ENCODE measurements at regions not wholly inside any gene's neighbourhood (a gene's known extent, or its start where the extent isn't known, plus 50 kb on each side); places are given as distances from the start of the nearest gene placed in this dataset.

DNA sequence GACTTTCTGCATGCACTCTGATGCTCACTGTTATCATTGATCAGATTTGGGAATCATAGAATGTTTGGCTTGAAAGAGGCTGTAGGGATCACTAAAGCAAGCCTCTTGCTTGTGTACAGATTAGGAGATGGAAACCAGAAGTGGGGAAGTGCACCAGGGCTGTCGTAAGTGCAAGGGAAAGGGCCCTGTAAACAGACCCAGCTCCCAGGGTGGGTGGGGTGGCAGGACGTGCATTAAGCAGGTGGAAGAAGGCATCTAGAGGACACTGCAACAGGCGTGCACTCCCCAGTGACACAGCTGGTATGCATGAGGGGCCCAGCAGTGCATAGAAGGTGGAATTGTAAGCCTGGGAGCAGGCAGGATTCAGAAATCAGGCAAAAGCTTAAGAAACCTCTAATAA lies 58.0 kb upstream of the SLC7A14 start:
- no peak for DNase-seq (ENCODE audit: low read depth, low spot score)
- dilution Hi-C loops (cut with MboI; ENCODE audit: extremely low pct_ligation_motif_present, low sequenced_read_pairs) = no loop called here
- no peak for FAIRE-seq
- no peaks in the 10 kb centered on the region for H3K27me3 ChIP-seq (ENCODE audit: control insufficient read depth, extremely low read depth, insufficient read depth, low read length)
- TF ChIP-seq CTCF (optimal IDR thresholded peaks at IDR 0.05 in 1 of 3, IDR thresholded peaks at IDR 0.05 in 1 of 3, conservative IDR thresholded peaks at IDR 0.05 in 1 of 3; ENCODE audit: extremely low read depth in 1 of 3, insufficient read depth in 2 of 3, low read length in 3 of 3) = no peak
- TF ChIP-seq EZH2 (IDR thresholded peaks at IDR 0.05; ENCODE audit: low read length) = no peak
- H4K20me1 ChIP-seq (ENCODE audit: control insufficient read depth, extremely low read depth, insufficient read depth, low read length) = no peaks in the 10 kb centered on the region
- no peak overlapping the region for H3K4me3 ChIP-seq (ENCODE audit: control insufficient read depth in 2 of 3, extremely low read depth in 1 of 3, insufficient read depth in 2 of 3, low read depth in 1 of 3, low read length in 3 of 3)
- H3K4me1 ChIP-seq (ENCODE audit: control insufficient read depth, extremely low read depth, insufficient read depth, low read length) = no peaks in the 10 kb centered on the region
- H3K4me2 ChIP-seq (ENCODE audit: control insufficient read depth, extremely low read depth, insufficient read depth, low read depth, low read length) = no peak overlapping the region
- H3K36me3 ChIP-seq (ENCODE audit: control insufficient read depth in 2 of 2, extremely low read depth in 1 of 2, insufficient read depth in 2 of 2, low read length in 2 of 2) = no peaks in the 10 kb centered on the region
- no peak overlapping the region for H3K27ac ChIP-seq (ENCODE audit: control insufficient read depth, insufficient read depth, low read length)
- H3K9me1 ChIP-seq (ENCODE audit: control insufficient read depth, extremely low read depth, insufficient read depth, low read length) = no peaks in the 10 kb centered on the region
- no peaks in the 10 kb centered on the region for H3K79me2 ChIP-seq (ENCODE audit: control insufficient read depth, insufficient read depth, low read length)
- no peak overlapping the region for H2AFZ ChIP-seq (ENCODE audit: control insufficient read depth, low read length)
- H3K9ac ChIP-seq (ENCODE audit: control insufficient read depth, extremely low read depth, insufficient read depth, low read length) = no peak overlapping the region
- H3K9me3 ChIP-seq (ENCODE audit: control insufficient read depth, low read depth, low read length) = no peaks in the 10 kb centered on the region

DNA sequence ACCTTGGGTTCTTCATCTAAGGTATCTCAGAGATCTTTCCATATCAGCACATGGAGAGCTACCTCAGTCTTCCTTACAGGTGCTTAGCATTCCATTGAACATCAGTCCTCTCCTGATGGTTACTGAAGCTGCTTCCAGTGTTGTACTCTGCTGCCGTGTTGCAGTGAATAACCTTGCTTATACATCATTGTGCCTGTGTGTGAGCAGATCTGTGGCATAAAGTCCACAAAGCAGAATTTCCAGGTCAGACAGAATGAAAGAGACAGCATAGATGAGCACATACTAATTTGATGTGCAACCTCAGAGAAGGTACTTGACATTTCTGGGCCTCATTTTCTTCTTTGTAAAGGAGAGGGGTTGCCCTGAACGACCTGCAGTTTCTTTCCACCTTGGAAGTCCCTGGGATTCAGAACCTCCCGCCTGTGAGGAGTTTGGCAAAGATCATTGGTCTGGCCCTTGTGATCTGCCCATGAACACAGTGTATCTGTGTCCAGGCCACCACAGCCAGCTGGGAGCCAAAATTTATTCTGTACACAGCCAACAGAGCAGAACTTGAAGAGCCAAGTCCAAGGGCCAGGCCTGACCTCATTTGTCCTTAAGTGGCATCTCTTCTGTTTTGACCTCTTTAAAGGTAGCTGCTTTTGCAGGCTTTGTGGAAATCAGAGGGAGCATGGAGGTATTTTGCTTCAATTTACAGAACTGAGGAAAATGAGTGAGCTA lies 57.2 kb upstream of the SLC7A14 start:
- no peak overlapping the region for H3K4me3 ChIP-seq (ENCODE audit: control insufficient read depth in 2 of 3, extremely low read depth in 1 of 3, insufficient read depth in 2 of 3, low read depth in 1 of 3, low read length in 3 of 3)
- H4K20me1 ChIP-seq (ENCODE audit: control insufficient read depth, extremely low read depth, insufficient read depth, low read length) = no peaks in the 10 kb centered on the region
- no peak for TF ChIP-seq EZH2 (IDR thresholded peaks at IDR 0.05; ENCODE audit: low read length)
- TF ChIP-seq CTCF (optimal IDR thresholded peaks at IDR 0.05 in 1 of 3, IDR thresholded peaks at IDR 0.05 in 1 of 3, conservative IDR thresholded peaks at IDR 0.05 in 1 of 3; ENCODE audit: extremely low read depth in 1 of 3, insufficient read depth in 2 of 3, low read length in 3 of 3) = no peak
- no peaks in the 10 kb centered on the region for H3K79me2 ChIP-seq (ENCODE audit: control insufficient read depth, insufficient read depth, low read length)
- H2AFZ ChIP-seq (ENCODE audit: control insufficient read depth, low read length) = no peak overlapping the region
- dilution Hi-C loops (cut with MboI; ENCODE audit: extremely low pct_ligation_motif_present, low sequenced_read_pairs) = no loop called here
- DNase-seq (ENCODE audit: low read depth, low spot score) (no peak), FAIRE-seq (no peak)
- no peak overlapping the region for H3K9ac ChIP-seq (ENCODE audit: control insufficient read depth, extremely low read depth, insufficient read depth, low read length)
- H3K27me3 ChIP-seq (ENCODE audit: control insufficient read depth, extremely low read depth, insufficient read depth, low read length) = no peaks in the 10 kb centered on the region
- no peak overlapping the region for H3K4me2 ChIP-seq (ENCODE audit: control insufficient read depth, extremely low read depth, insufficient read depth, low read depth, low read length)
- no peaks in the 10 kb centered on the region for H3K9me3 ChIP-seq (ENCODE audit: control insufficient read depth, low read depth, low read length)
- H3K4me1 ChIP-seq (ENCODE audit: control insufficient read depth, extremely low read depth, insufficient read depth, low read length) = no peaks in the 10 kb centered on the region
- no peaks in the 10 kb centered on the region for H3K9me1 ChIP-seq (ENCODE audit: control insufficient read depth, extremely low read depth, insufficient read depth, low read length)
- no peak overlapping the region for H3K27ac ChIP-seq (ENCODE audit: control insufficient read depth, insufficient read depth, low read length)
- no peaks in the 10 kb centered on the region for H3K36me3 ChIP-seq (ENCODE audit: control insufficient read depth in 2 of 2, extremely low read depth in 1 of 2, insufficient read depth in 2 of 2, low read length in 2 of 2)
